ENCODE measurements at regions not wholly inside any gene's neighbourhood (a gene's known extent, or its start where the extent isn't known, plus 50 kb on each side); places are given as distances from the start of the nearest gene placed in this dataset.
"Not testable (repeated sequence)": the region's sequence is repeated elsewhere in the genome, so short reads cannot be mapped to it uniquely, and the experiment has no call there.

GRCh38 chr22:47420211-47420610 is 657.8 kb downstream of the TBC1D22A start:
- DNase-seq = no peak

- no peak for DNase-seq
Measured at GRCh38 chr22:47419239-47419638, 656.8 kb downstream of the TBC1D22A start.

- DNase-seq = no peak
Measured at GRCh38 chr22:47417699-47418098, 655.2 kb downstream of the TBC1D22A start.

- DNase-seq = no peak
Measured at GRCh38 chr22:47411006-47411405, 648.6 kb downstream of the TBC1D22A start.

- DNase-seq = no peak
Measured at GRCh38 chr22:47409539-47410275, 647.3 kb downstream of the TBC1D22A start.

GRCh38 chr22:47408409-47408808 is 646.0 kb downstream of the TBC1D22A start:
- DNase-seq = no peak

GRCh38 chr22:47407461-47408025 is 645.1 kb downstream of the TBC1D22A start:
- DNase-seq = no peak

GRCh38 chr22:47406896-47407295 is 644.4 kb downstream of the TBC1D22A start:
- no peak for DNase-seq

- DNase-seq = no peak
Measured at GRCh38 chr22:47406180-47406834, 643.9 kb downstream of the TBC1D22A start.

- DNase-seq = not testable (repeated sequence)
Measured at GRCh38 chr22:47405222-47405621, 642.8 kb downstream of the TBC1D22A start.

- no peak for DNase-seq
Measured at GRCh38 chr22:47402876-47403525, 640.6 kb downstream of the TBC1D22A start.

- no peak for DNase-seq
Measured at GRCh38 chr22:47401976-47402770, 639.7 kb downstream of the TBC1D22A start.

- no peak for DNase-seq
Measured at GRCh38 chr22:47401592-47401898, 639.1 kb downstream of the TBC1D22A start.

- no peak for DNase-seq
Measured at GRCh38 chr22:47400701-47401591, 638.5 kb downstream of the TBC1D22A start.

GRCh38 chr22:47400131-47400530 is 637.7 kb downstream of the TBC1D22A start:
- not testable (repeated sequence) for DNase-seq

GRCh38 chr22:47398921-47399790 is 636.7 kb downstream of the TBC1D22A start:
- DNase-seq = no peak

GRCh38 chr22:47398491-47398890 is 636.0 kb downstream of the TBC1D22A start:
- DNase-seq = no peak

GRCh38 chr22:47397673-47398072 is 635.2 kb downstream of the TBC1D22A start:
- DNase-seq = no peak

- no peak for DNase-seq
Measured at GRCh38 chr22:47396515-47396914, 634.1 kb downstream of the TBC1D22A start.

- no peak for DNase-seq
Measured at GRCh38 chr22:47396105-47396504, 633.7 kb downstream of the TBC1D22A start.

- DNase-seq = no peak
Measured at GRCh38 chr22:47395481-47395880, 633.0 kb downstream of the TBC1D22A start.

All from inflammatory macrophage treated with lipopolysaccharide for 1 hour (primary cell).